Jurkat, Clone E6-1 (cell line): ENCODE measurements at regions not wholly inside any gene's neighbourhood (a gene's known extent, or its start where the extent isn't known, plus 50 kb on each side); places are given as distances from the start of the nearest gene placed in this dataset.

ENCODE experiments used
- DNase-seq: peaks from one replicate; pipeline ENCODE4 v3.0.0-alpha.2; 2011; ENCODE audit warnings: low read depth, low spot score
- H3K4me3 ChIP-seq: 2 replicates; pipeline ENCODE4 v1.5.1; 2011; ENCODE audit warnings: mild to moderate bottlenecking, low read length, control low read depth, moderate library complexity

DNA sequence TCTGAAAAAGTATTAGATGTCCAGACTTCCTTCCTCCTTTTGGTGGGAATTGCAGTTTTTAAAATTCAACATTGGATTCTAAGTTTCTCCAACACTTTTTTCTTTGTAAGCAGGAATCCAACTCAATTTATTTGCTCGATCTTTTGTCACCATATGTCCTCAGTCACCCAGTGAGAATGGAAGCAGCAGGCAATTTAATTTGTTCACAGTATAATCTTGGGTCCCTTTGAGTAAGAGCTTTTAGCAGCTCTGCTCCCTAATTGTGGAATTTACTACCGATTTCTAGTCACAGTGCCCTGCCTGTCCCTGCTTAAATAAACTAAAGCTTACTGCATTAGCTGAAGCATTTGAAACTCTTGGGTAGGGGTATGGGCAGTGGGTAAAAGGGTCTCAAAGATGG, 98.6 kb downstream of the BTBD3 start:
- no peak overlapping the region for H3K4me3 ChIP-seq
- no peak for DNase-seq

DNA sequence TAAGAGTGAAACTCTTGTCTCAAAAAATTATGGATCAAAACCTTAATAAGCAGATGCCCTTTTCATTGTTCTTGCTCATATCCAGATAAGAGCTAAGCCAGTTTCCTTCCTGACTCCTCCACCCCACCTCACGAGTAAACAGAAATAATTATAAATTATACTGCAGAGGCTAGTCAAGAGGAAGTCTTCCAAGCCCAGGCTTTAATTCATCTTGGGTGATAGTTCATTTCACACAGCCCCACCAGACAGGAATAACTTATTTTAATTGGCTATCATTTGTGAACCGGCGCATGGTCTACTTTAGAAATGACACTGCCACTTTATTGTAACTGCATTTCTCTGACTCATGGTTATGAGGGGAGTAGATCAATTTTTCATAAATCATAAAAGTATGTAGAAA, 102.0 kb downstream of the BTBD3 start:
- DNase-seq, result no peak

DNA sequence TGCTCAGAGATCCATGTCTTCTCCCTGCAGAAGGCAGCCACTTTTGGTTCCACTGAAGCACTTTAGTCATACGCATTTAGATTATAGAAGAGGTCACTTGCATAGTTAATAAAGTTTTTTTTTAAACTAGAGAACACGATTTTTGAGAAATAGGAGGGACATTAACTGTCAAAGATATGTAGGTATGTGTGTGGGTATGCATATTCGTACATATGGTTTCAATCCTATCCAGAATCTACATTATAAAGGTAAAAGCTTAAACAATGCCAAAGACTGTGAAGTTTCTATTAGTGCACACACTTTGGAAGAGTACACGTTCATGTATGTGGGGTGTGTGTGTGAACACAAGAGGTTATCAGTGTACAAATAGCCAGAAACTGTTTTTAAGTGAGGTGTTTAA, 103.2 kb downstream of the BTBD3 start:
- DNase-seq, result no peak
- no peak overlapping the region for H3K4me3 ChIP-seq

More for the DNA sequence above, 102.0 kb downstream of the BTBD3 start:
- no peak overlapping the region for H3K4me3 ChIP-seq

DNA sequence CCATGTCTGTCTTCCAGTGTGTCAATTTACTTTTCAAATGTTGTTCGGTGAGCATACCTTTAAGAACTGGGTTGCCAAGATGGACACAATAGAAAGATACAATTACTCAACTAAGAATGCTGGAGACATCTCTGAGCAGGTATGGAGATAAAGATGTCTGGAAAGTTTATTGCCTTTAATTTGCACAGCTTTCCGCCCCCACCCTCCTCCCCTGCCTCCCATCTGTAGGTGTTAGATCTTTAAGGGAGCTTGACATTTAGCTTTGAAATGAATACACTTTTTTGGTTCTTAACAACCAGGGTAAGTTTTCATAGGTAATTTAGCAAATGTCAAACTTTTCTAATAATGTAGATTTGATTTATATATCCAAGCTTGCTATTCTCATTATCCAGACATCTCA, 104.4 kb downstream of the BTBD3 start:
- no peak overlapping the region for H3K4me3 ChIP-seq
- DNase-seq, result no peak

DNA sequence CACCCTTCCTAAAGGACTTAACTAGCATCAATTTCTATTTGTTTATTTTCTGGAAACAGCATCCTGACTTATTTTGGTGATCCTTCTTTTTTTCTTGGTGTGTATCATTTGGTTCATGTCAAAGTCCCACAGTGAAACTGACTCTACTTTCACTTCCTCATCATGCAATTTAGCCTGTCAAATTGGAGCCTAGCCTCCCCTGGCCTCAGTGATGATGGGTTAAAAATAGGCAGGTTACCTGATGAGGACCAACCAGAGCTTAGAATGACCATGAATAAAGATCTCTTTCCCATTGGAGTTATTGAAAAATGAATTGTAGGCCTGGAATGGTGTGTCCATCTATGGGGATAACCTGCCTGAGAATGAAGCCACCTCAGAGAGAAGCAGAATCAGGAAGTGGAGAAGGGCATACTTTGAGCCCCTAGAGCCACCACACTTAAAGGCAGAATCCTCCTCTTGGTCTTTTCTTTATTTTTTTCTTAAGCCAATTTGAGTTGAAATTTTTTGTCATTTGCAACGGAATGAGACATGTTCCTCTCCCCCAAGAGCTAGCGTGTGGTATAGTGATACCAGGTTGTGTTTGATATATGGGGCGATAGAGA, 105.6 kb downstream of the BTBD3 start:
- DNase-seq, result no peak
- no peak overlapping the region for H3K4me3 ChIP-seq

DNA sequence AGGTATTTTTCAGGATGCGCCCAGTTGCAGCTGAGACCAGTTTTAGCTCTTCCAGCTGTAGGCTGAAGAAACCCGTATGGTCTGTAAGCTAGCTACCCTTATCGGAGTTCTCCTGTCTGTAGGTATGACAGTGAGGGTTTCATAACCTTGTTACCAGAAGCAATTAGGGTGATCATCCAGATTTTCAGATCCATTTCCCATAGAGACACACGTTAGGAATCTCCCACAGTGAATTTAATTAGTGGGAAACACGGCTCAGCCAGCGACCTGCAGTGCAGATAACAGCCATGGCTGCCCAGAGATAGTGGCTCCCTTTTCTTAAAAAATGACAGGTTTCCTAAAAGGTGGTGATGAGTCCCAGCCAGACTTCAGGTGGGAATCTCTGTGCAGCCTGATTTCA, 111.1 kb downstream of the BTBD3 start:
- no peak overlapping the region for H3K4me3 ChIP-seq
- DNase-seq, result no peak

DNA sequence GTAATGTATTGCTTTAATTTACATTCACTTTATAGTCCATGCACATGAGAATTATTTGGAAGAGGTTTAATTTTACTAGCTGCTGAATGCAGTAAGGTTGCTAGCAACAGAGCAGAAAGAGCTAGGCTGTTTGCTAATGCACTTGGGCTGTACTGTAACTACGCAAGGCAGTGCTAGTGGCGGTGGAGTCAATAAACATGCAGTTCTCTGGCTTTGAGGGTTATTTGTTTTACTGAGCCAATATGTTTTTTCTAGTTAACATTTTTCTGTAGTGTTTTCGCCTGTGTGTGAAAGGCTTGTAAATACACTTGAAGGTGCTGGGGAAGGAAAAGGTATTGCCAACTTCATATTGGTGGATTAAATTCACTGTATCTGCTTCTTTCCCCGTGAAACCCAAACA, 112.8 kb downstream of the BTBD3 start:
- no peak overlapping the region for H3K4me3 ChIP-seq
- no peak for DNase-seq

DNA sequence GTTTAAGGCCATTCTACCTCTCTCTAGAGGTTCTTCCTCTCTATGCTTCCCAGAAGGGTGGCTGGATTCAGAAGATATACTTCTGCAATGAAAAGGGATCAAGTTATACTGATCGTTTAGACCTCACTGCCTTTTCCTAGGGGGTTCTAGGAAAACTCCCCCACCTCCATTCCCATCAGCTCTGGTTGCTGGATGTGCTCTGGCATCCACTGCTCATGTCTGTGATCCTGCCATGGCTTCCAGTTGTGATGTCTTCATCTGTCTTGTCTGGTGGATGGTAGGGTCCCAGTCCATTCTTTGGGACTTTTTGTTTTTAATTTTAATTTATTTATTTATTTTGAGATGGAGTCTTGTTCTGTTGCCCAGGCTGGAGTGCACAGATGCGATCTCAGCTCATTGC, 118.4 kb downstream of the BTBD3 start:
- no peak for DNase-seq
- no peak overlapping the region for H3K4me3 ChIP-seq

DNA sequence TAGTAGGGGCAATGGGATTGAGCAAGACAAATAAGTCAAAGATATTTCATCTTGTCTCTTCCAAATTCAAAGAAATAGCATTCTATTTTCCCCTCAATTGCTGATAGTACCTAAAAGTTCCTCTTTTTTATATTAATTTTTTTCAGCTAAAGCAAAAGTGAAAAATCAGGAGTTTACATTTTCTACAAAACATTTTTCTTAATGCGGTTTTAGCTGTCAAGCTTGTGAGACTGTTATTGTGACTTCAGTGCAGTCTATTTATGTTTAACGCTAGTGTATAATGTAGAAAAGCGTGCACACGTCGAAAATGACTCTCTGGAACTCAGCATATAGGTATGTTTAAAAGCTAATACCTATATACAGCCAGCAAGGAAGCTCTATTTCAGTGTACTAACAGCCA, 119.8 kb downstream of the BTBD3 start:
- no peak overlapping the region for H3K4me3 ChIP-seq
- DNase-seq, result no peak

DNA sequence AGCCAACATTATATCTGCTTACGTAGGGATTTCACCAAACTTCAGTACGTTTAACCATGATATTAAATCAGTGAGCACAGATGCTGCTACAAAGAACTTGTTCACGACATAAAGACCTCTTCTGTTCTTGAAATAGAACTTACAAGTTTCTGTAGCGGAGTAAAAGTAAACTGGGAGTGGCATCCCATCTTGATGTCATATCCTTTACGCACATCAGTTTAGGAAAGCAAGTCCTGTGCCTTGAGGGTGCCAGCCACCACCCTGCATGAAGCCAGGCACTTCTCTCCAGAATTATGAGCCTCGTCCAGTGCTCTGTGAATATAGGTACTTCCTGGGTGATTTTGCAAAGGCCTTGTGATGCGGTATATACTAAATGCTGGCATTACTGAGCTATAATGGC, 122.6 kb downstream of the BTBD3 start:
- no peak overlapping the region for H3K4me3 ChIP-seq
- no peak for DNase-seq

DNA sequence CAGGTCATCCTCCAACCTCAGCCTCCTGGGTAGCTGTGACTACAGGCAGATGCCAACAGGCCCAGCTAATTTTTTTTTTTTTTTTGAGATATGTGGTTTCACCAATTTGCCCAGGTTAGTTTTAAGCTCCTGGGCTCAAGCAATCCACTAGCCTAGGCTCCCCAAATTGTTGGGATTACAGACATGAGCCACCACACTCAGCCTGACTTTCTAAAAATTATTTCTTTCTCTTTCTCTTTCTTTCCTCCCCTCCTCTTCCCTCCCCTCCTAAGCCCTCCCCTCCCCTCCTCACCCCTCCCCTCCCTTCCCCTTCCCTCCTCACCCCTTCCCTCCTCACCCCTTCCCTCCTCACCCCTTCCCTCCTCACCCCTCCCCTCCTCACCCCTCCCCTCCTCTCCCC, 127.3 kb downstream of the BTBD3 start:
- no peak overlapping the region for H3K4me3 ChIP-seq
- no peak for DNase-seq

DNA sequence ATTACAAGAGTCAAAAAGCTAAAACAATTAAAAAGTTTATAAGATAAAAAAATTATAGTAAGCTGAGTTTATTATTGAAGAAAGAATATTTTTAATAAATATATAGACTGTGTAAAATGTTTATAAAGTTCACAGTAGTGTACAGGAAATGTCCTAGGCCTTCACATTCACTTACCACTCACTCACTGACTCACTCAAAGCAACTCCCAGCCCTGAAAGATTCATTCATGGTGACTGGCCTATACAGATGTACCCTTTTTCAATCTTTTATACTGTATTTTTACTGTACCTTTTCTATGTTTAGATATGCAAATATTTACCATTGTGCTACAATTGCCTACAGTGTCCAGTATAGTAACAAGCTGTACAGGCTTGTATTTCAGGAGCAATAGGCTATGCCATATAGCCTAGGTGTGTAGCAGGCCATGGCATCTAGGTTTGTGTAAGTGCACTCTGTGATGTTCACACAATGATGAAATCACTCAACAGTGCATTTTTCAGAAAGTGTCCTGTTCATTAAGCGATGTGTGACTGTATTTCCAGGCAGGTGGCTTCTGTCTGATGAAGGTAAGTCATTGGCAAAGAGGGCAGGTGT, 130.2 kb downstream of the BTBD3 start:
- DNase-seq, result no peak
- H3K4me3 ChIP-seq, result no peak overlapping the region

DNA sequence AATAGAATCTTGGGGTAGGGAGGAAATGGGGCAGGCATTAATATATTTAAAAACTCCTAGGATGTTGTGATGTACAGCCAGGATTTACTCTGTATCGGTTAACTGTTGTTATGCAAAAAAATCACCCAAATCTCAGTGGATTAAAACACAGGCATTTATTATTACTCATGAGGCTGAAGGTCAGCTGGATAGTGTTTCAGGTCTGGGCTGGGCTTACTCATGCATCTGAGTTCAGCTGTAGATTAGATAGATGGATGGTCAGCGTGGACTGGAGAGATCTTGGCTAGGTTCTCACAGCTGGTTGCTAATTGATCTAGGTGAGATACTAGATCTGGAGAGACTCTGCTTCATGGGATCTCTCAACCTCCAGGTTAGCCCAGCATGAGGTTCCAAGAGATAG, 131.4 kb downstream of the BTBD3 start:
- no peak for DNase-seq
- H3K4me3 ChIP-seq, result no peak overlapping the region

DNA sequence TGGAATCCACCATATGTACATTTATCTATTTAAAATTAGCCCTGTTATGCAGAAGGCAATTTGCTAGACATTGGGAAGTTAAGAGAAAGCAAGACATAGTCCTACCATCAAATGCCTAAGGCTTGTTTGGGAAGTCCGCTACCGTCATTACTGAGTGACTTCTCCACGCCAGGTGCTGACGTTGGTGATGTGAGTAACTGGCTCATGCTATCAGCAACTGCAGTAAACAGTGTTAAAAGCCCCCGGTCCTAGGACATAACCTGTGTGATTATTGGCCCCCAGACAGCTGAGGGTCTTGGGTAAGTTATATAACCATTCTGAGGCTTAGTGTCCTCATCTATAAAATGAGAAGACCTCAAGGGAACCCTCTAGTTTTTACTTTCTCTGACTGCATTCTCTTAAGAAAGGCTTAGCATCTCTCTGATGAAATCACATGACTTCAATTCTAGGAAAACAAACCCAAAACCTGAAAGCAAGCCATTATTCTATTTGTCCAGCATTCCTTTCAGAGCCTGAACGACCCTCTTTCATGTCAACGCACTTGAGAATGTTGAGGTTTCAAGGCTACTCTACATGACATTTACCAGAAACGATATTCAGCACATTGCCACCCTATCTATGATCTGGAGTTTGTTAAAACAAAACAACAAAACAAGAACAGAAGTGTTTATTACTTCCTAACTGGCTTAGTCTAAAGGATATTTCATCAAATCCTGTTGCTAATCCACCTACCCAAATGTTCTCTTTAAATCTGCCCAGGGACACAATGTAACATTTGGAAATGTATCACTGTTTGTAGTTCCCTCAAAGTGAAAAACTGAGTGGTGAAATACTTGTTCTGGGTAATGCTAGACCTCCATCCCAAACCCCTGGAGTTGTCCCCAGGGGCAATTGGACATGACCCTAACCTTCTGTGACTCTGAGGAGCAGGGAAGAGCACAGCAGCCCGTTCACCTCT, 133.8 kb downstream of the BTBD3 start:
- no peak for DNase-seq
- H3K4me3 ChIP-seq, result no peak overlapping the region

DNA sequence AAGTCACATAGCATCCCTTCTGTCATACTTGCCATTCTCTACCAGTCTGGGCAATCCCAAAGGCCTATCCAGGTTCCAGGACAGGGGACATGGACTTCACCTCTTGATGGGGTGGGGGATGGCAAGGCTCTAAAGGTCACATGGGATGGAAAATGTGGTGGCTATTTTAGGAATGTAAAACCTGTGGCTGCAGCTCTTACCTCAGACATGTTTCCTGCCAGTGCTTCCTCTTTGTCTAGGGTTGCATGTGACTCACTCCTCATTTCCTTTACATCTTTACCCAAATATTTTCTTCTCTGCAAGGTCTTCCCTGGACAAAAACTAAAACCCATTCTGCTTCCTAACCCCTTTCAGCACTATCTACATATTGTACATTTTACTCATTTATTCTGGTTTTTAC, 135.7 kb downstream of the BTBD3 start:
- H3K4me3 ChIP-seq, result no peak overlapping the region
- peak; percentile 15 for DNase-seq

DNA sequence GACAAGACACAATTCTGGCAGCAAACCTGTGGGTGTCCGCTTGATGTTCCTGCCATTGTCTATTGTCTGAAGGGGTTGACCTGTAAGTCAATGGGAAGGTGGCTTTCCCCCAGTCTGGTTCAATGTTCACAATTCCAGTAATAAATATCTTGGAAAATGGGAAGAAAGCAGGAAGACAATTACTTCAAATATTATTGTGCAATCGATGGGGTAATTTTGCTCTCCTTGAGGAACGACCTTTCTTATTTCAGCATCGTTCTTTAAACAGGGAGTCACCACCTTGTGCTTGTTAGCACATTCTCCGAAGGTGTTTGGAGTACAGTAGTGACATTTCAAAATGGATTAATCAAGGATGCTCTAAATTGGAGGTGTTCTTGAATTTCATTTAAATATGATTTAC, 136.9 kb downstream of the BTBD3 start:
- DNase-seq, result no peak
- H3K4me3 ChIP-seq, result no peak overlapping the region

DNA sequence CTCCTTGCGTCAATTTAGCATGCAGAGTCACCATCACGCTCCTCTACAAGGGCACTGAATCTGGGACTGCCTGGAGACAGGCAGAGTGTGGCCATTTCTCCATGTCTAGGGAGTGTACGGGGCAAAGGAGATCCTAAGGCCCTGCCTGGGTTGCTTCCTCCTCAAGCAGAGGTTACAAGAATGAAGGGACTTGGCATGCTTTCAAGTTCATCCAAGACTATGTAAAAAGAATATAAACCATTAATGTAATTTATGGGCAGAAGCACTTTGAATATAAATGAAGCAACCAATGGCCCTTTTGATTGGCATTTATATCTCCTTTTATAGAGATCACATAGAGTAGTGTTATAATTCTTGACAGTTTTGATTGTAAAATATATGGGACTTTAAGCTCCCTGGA, 137.5 kb downstream of the BTBD3 start:
- H3K4me3 ChIP-seq, result no peak overlapping the region
- DNase-seq, result no peak

DNA sequence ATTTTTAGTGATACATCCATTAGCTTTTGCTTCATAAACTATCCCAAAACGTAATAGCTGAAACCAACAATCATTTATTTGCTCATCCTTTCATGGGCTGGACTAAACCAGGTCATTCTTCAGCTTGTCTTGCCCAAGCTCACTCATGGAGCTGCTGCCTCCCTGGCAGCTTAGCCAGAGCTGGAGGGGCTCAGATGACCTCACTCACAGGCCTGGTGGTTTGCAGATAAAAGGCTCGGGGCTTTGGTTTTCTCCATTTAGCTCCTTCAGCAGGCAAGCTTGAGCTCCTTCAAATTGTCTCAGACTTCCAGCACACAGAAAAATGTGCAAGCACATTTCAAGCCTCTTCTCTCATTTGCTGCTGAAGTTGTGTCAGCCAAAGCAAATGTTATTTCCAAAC, 139.1 kb downstream of the BTBD3 start:
- DNase-seq, result no peak
- no peak overlapping the region for H3K4me3 ChIP-seq

DNA sequence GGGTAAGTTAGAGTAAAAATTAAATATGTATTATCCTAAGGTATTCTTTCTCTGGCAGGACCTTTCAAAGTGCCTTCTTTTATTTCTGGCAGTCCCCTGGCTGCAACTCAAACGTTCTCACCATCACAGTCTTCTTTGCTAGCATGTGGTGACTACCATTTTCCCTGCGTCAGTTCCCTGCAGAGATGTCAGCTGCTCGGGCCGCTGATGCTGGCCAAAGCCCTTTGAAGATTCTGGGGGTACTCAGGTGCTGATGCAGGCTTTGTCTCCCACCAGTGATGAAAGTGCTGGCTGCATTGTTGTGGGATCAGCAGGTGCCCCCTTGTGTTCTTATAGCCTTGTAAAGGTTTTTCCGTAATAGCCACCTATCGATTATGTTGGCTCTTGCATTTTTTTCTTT, 140.1 kb downstream of the BTBD3 start:
- H3K4me3 ChIP-seq, result no peak overlapping the region
- no peak for DNase-seq

DNA sequence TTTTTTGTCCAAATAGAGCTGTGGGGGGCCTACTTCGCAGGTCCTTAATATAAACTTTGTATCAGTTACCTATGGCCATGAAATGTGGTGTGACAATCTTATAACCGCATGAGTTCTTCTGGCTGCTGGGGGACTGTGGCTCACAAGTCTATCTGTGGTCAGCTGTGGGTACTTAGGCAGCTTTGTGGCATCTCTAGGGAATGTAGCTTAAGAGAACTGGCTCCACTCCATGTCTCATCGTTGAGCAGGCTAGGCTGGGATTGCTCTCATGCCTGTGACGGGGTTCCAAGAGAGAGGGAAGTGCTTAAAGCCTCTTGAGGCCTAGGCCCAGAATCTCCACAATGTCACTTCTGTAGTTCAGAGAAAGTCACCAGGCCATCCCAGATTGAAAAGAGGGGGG, 140.5 kb downstream of the BTBD3 start:
- DNase-seq, result no peak
- H3K4me3 ChIP-seq, result no peak overlapping the region
